CD4-positive, CD25-positive, alpha-beta regulatory T cell (primary cell): ENCODE measurements at regions not wholly inside any gene's neighbourhood (a gene's known extent, or its start where the extent isn't known, plus 50 kb on each side); places are given as distances from the start of the nearest gene placed in this dataset.

ENCODE experiments used
- ATAC-seq, 2 donors: fragments of 150-1000 bp; cut with Tn5 transposase; one replicate each; pipeline ENCODE4 v1.10.0; 2021; ENCODE audit warnings: low read depth in 2 of 2, moderate number of reproducible peaks in 2 of 2, moderate library complexity in 1 of 2
- DNase-seq, 3 donors: peaks; one replicate each; pipeline versions ENCODE4 v3.0.0 to v3.0.0-alpha.2; 2012 to 2022; ENCODE audit warnings: mixed read lengths in 1 of 3
- H3K27ac ChIP-seq: one replicate; pipeline ENCODE4 v1.7.0; 2013; ENCODE audit warnings: mild to moderate bottlenecking, low read length; ENCODE audit not compliant: insufficient read depth, poor library complexity, severe bottlenecking
- H3K27me3 ChIP-seq: one replicate; pipeline ENCODE4 v1.7.0; 2013; ENCODE audit warnings: low read length; ENCODE audit not compliant: control insufficient read depth, insufficient read depth
- H3K36me3 ChIP-seq: one replicate; pipeline ENCODE4 v1.7.0; 2013; ENCODE audit warnings: mild to moderate bottlenecking, low read length, moderate library complexity; ENCODE audit not compliant: control insufficient read depth, insufficient read depth
- H3K4me1 ChIP-seq: 2 replicates; pipeline ENCODE4 v1.7.0; 2013; ENCODE audit warnings: mild to moderate bottlenecking, low read length; ENCODE audit not compliant: insufficient read depth, control insufficient read depth, poor library complexity, severe bottlenecking
- H3K4me3 ChIP-seq: one replicate; pipeline ENCODE4 v1.7.0; 2013; ENCODE audit warnings: low read depth, mild to moderate bottlenecking, low read length, moderate library complexity
- H3K9me3 ChIP-seq, 2 experiments: 1 replicate in 1 of 2; 2 replicates in 1 of 2; pipeline ENCODE4 v1.7.0; 2013; ENCODE audit warnings: low read length in 2 of 2, mild to moderate bottlenecking in 1 of 2, moderate library complexity in 1 of 2; ENCODE audit not compliant: control insufficient read depth in 2 of 2
- H3K27ac Mint-ChIP-seq, 3 donors: one replicate each; pipeline ENCODE4 v1.8.0; 2020 to 2022; ENCODE audit warnings: mild to moderate bottlenecking in 3 of 3, mixed read lengths in 3 of 3, moderate library complexity in 2 of 3
- H3K27me3 Mint-ChIP-seq: one replicate; pipeline ENCODE4 v1.8.0; 2022; ENCODE audit warnings: mild to moderate bottlenecking, mixed read lengths
- H3K36me3 Mint-ChIP-seq: one replicate; pipeline ENCODE4 v1.8.0; 2020; ENCODE audit warnings: mixed read lengths
- H3K4me1 Mint-ChIP-seq, 4 donors: one replicate each; pipeline ENCODE4 v1.8.0; 2020 to 2022; ENCODE audit warnings: mixed read lengths in 4 of 4, mild to moderate bottlenecking in 1 of 4
- H3K4me3 Mint-ChIP-seq, 4 donors: one replicate each; pipeline ENCODE4 v1.8.0; 2020 to 2022; ENCODE audit warnings: mild to moderate bottlenecking in 4 of 4, mixed read lengths in 4 of 4, moderate library complexity in 3 of 4
- H3K9me3 Mint-ChIP-seq, 7 donors: one replicate each; pipeline ENCODE4 v1.8.0; 2020 to 2022; ENCODE audit warnings: mixed read lengths in 7 of 7, mild to moderate bottlenecking in 3 of 7, moderate library complexity in 2 of 7

GRCh38 chr12:16415155-16415554 lies 67.7 kb downstream of the MGST1 start:
- Histone ChIP-seq H3K9me3 (no peaks in the 10 kb centered on the region), H3K36me3 (no peaks in the 10 kb centered on the region), H3K4me1 (no peaks in the 10 kb centered on the region), H3K27ac (no peak overlapping the region), H3K4me3 (no peak overlapping the region), H3K27me3 (no peaks in the 10 kb centered on the region)
- H3K9me3 Mint-ChIP-seq: peaks cover 4 to 10% (median 8%) of the 10 kb centered on the region in 7 donors
- ATAC-seq (no peak), DNase-seq (no peak)
- H3K27me3 Mint-ChIP-seq: no peaks in the 10 kb centered on the region
- H3K36me3 Mint-ChIP-seq: no peaks in the 10 kb centered on the region
- no peak overlapping the region for H3K27ac Mint-ChIP-seq
- H3K4me1 Mint-ChIP-seq: no peaks in the 10 kb centered on the region
- H3K4me3 Mint-ChIP-seq: no peak overlapping the region

GRCh38 chr12:16417058-16417457 lies 69.6 kb downstream of the MGST1 start:
- no peaks in the 10 kb centered on the region for H3K27me3 ChIP-seq
- H3K4me1 Mint-ChIP-seq: no peaks in the 10 kb centered on the region
- peaks cover 4 to 11% (median 6%) of the 10 kb centered on the region in 7 donors for H3K9me3 Mint-ChIP-seq
- H3K4me3 Mint-ChIP-seq: no peak overlapping the region
- no peak overlapping the region for H3K27ac Mint-ChIP-seq
- no peaks in the 10 kb centered on the region for H3K4me1 ChIP-seq
- H3K27ac ChIP-seq: no peak overlapping the region
- H3K36me3 ChIP-seq: no peaks in the 10 kb centered on the region
- ATAC-seq (no peak), DNase-seq (no peak)
- H3K9me3 ChIP-seq: no peaks in the 10 kb centered on the region
- H3K27me3 Mint-ChIP-seq: no peaks in the 10 kb centered on the region
- no peak overlapping the region for H3K4me3 ChIP-seq
- no peaks in the 10 kb centered on the region for H3K36me3 Mint-ChIP-seq

GRCh38 chr12:16421806-16422205 lies 74.4 kb downstream of the MGST1 start:
- no peaks in the 10 kb centered on the region for H3K9me3 ChIP-seq
- H3K27me3 ChIP-seq: no peaks in the 10 kb centered on the region
- DNase-seq: no peak
- no peak overlapping the region for H3K27ac ChIP-seq
- no peak overlapping the region for H3K27ac Mint-ChIP-seq
- peaks cover 2 to 31% (median 6%) of the 10 kb centered on the region in 7 donors for H3K9me3 Mint-ChIP-seq
- H3K27me3 Mint-ChIP-seq: no peaks in the 10 kb centered on the region
- no peaks in the 10 kb centered on the region for H3K36me3 Mint-ChIP-seq
- no peaks in the 10 kb centered on the region for H3K4me1 ChIP-seq
- no peak overlapping the region for H3K4me3 Mint-ChIP-seq
- H3K4me3 ChIP-seq: no peak overlapping the region
- no peaks in the 10 kb centered on the region for H3K36me3 ChIP-seq
- no peaks in the 10 kb centered on the region for H3K4me1 Mint-ChIP-seq
- no peak for ATAC-seq

- Mint-ChIP-seq H3K9me3 (peaks cover 0 to 35% (median 7%) of the 10 kb centered on the region in 7 donors), H3K27ac (no peak overlapping the region), H3K36me3 (no peaks in the 10 kb centered on the region), H3K4me1 (no peaks in the 10 kb centered on the region), H3K4me3 (no peak overlapping the region), H3K27me3 (no peaks in the 10 kb centered on the region)
- H3K4me1 ChIP-seq: no peaks in the 10 kb centered on the region
- H3K9me3 ChIP-seq: no peaks in the 10 kb centered on the region
- H3K27ac ChIP-seq: no peak overlapping the region
- H3K4me3 ChIP-seq: no peak overlapping the region
- ATAC-seq (no peak), DNase-seq (no peak)
- no peaks in the 10 kb centered on the region for H3K36me3 ChIP-seq
- H3K27me3 ChIP-seq: no peaks in the 10 kb centered on the region
Observed at GRCh38 chr12:16424531-16424930, 77.1 kb downstream of the MGST1 start.

GRCh38 chr12:16435875-16436554 lies 88.6 kb downstream of the MGST1 start:
- no peaks in the 10 kb centered on the region for H3K36me3 ChIP-seq
- H3K36me3 Mint-ChIP-seq: no peaks in the 10 kb centered on the region
- H3K27me3 Mint-ChIP-seq: no peaks in the 10 kb centered on the region
- no peak overlapping the region for H3K4me3 ChIP-seq
- H3K9me3 ChIP-seq: no peaks in the 10 kb centered on the region
- H3K27me3 ChIP-seq: no peaks in the 10 kb centered on the region
- no peak overlapping the region for H3K4me3 Mint-ChIP-seq
- DNase-seq (no peak), ATAC-seq (no peak)
- no peaks in the 10 kb centered on the region for H3K4me1 ChIP-seq
- no peaks in the 10 kb centered on the region for H3K4me1 Mint-ChIP-seq
- H3K27ac ChIP-seq: no peak overlapping the region
- no peak overlapping the region for H3K27ac Mint-ChIP-seq
- peaks cover 0 to 19% (median 6%) of the 10 kb centered on the region in 7 donors for H3K9me3 Mint-ChIP-seq

GRCh38 chr12:16437281-16437816 lies 89.9 kb downstream of the MGST1 start:
- Histone ChIP-seq H3K9me3 (no peaks in the 10 kb centered on the region), H3K27me3 (no peaks in the 10 kb centered on the region), H3K36me3 (no peaks in the 10 kb centered on the region), H3K4me1 (no peaks in the 10 kb centered on the region), H3K4me3 (no peak overlapping the region), H3K27ac (no peak overlapping the region)
- ATAC-seq (no peak), DNase-seq (no peak)
- H3K9me3 Mint-ChIP-seq: peaks cover 3 to 23% (median 4%) of the 10 kb centered on the region in 7 donors
- no peak overlapping the region for H3K4me3 Mint-ChIP-seq
- H3K36me3 Mint-ChIP-seq: no peaks in the 10 kb centered on the region
- H3K4me1 Mint-ChIP-seq: no peaks in the 10 kb centered on the region
- no peaks in the 10 kb centered on the region for H3K27me3 Mint-ChIP-seq
- peak overlapping the region in 1 of 3 donors; percentile 17 for H3K27ac Mint-ChIP-seq

GRCh38 chr12:16437926-16438325 lies 90.5 kb downstream of the MGST1 start:
- Mint-ChIP-seq H3K9me3 (peaks cover 0 to 22% (median 4%) of the 10 kb centered on the region in 7 donors), H3K27me3 (no peaks in the 10 kb centered on the region), H3K4me3 (no peak overlapping the region), H3K27ac (no peak overlapping the region), H3K36me3 (no peaks in the 10 kb centered on the region), H3K4me1 (no peaks in the 10 kb centered on the region)
- DNase-seq (no peak), ATAC-seq (no peak)
- no peaks in the 10 kb centered on the region for H3K27me3 ChIP-seq
- no peak overlapping the region for H3K27ac ChIP-seq
- no peaks in the 10 kb centered on the region for H3K9me3 ChIP-seq
- H3K36me3 ChIP-seq: no peaks in the 10 kb centered on the region
- no peak overlapping the region for H3K4me3 ChIP-seq
- no peaks in the 10 kb centered on the region for H3K4me1 ChIP-seq

- Mint-ChIP-seq H3K9me3 (peaks cover 0 to 8% (median 4%) of the 10 kb centered on the region in 7 donors), H3K36me3 (no peaks in the 10 kb centered on the region), H3K27ac (no peak overlapping the region), H3K4me1 (no peaks in the 10 kb centered on the region), H3K27me3 (peaks cover 4% of the 10 kb centered on the region), H3K4me3 (no peak overlapping the region)
- H3K4me3 ChIP-seq: no peak overlapping the region
- no peaks in the 10 kb centered on the region for H3K36me3 ChIP-seq
- H3K9me3 ChIP-seq: peaks cover 3 to 5% of the 10 kb centered on the region in 2 experiments
- ATAC-seq (no peak), DNase-seq (no peak)
- H3K27ac ChIP-seq: no peak overlapping the region
- H3K27me3 ChIP-seq: no peaks in the 10 kb centered on the region
- no peaks in the 10 kb centered on the region for H3K4me1 ChIP-seq
Observed at GRCh38 chr12:16449459-16449858, 102.0 kb downstream of the MGST1 start.
